Body of pancreas (tissue), 4 donors: ENCODE measurements at regions not wholly inside any gene's neighbourhood (a gene's known extent, or its start where the extent isn't known, plus 50 kb on each side); places are given as distances from the start of the nearest gene placed in this dataset.

Experiments
- ATAC-seq: fragments of 150-250 bp; one replicate; pipeline ENCODE4 v1.9.1; 2016
- DNase-seq, 4 donors: peaks; one replicate each; pipeline ENCODE4 v3.0.0-alpha.2; 2019
- H3K27ac ChIP-seq, 4 donors: fragments of 200-600 bp; sonication (generic); 1 replicate in 3 of 4; 2 replicates in 1 of 4; pipeline versions ENCODE4 v1.5.1 to v1.6.1; 2016 to 2019; ENCODE audit warnings: mild to moderate bottlenecking in 1 of 4, mixed read lengths in 1 of 4, moderate library complexity in 1 of 4
- H3K27me3 ChIP-seq, 2 donors: fragments of 200-600 bp; sonication (generic); one replicate each; pipeline ENCODE4 v1.6.0; 2016; ENCODE audit warnings: mild to moderate bottlenecking in 1 of 2
- H3K36me3 ChIP-seq, 2 donors: fragments of 200-600 bp; sonication (generic); replicated peaks in 1 of 2; 2 replicates each; pipeline ENCODE4 v1.5.1; 2016; ENCODE audit warnings: low read depth in 2 of 2; ENCODE audit not compliant: insufficient read depth in 1 of 2
- H3K4me1 ChIP-seq: fragments of 200-600 bp; sonication (generic); one replicate; pipeline ENCODE4 v1.6.0; 2016
- H3K4me3 ChIP-seq, 2 donors: fragments of 200-600 bp; sonication (generic); 1 replicate in 1 of 2; 2 replicates in 1 of 2; pipeline ENCODE4 v1.5.1; 2016 to 2019
- H3K9me3 ChIP-seq, 3 donors: fragments of 200-600 bp; sonication (generic); 1 replicate in 2 of 3; 2 replicates in 1 of 3; pipeline ENCODE4 v1.5.1; 2016
- CTCF ChIP-seq, 7 experiments: fragments of 450-650 bp in 4 of 7; fragments of 200-600 bp in 3 of 7; sonication (generic) in 3 of 7; IDR thresholded peaks; one replicate each; pipeline ENCODE4 v1.5.1; 2016 to 2019; ENCODE audit warnings: antibody characterized with exemption in 7 of 7
- POLR2A ChIP-seq, 3 donors: fragments of 450-650 bp; IDR thresholded peaks; one replicate each; pipeline ENCODE4 v1.6.1; 2016; ENCODE audit warnings: antibody characterized with exemption in 3 of 3, mild to moderate bottlenecking in 2 of 3
- WGBS, 2 donors: methylation state at CpG; one replicate each; pipeline ENCODE4 v1.1.5; 2017; 5-methylcytosine and 5-hydroxymethylcytosine counted together
- intact Hi-C: fragments of 100-400 bp; cut with DNase I; formaldehyde crosslinking; loops from one replicate; pipeline ENCODE4 v1.15.1; 2023

DNA sequence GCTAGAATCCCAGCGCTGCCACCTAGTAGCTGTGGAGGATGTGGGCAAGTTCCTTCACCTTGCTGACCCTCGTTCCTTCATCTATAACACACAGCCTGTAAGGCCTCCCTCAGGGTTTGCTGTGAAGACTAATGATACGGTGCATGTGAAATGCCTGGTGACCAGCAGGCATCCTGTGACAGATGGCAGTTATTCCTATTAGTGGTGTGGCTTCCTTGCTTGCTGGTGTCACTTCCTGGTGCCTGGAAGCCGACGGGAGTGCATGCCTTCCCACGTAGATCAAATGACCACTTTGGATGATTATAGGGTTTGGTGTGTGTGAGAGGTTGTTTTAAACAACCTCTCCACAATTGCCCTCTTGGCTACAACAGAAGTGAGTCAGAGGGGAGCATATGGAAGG, 894.9 kb downstream of the VRK1 start:
- intact Hi-C loops = no loop called here
- H3K4me3 ChIP-seq = no peak overlapping the region
- no peak for ATAC-seq
- TF ChIP-seq CTCF (IDR thresholded peaks at IDR 0.05) = no peak
- no peak for TF ChIP-seq POLR2A (IDR thresholded peaks at IDR 0.05)
- H3K36me3 ChIP-seq = no peaks in the 10 kb centered on the region
- no peaks in the 10 kb centered on the region for H3K9me3 ChIP-seq
- no peaks in the 10 kb centered on the region for H3K4me1 ChIP-seq
- H3K27me3 ChIP-seq = no peaks in the 10 kb centered on the region
- DNase-seq = no peak
- WGBS, 2 donors = 47 to 56% methylated on average over 6 of the region's 6 CpGs
- H3K27ac ChIP-seq = no peak overlapping the region

DNA sequence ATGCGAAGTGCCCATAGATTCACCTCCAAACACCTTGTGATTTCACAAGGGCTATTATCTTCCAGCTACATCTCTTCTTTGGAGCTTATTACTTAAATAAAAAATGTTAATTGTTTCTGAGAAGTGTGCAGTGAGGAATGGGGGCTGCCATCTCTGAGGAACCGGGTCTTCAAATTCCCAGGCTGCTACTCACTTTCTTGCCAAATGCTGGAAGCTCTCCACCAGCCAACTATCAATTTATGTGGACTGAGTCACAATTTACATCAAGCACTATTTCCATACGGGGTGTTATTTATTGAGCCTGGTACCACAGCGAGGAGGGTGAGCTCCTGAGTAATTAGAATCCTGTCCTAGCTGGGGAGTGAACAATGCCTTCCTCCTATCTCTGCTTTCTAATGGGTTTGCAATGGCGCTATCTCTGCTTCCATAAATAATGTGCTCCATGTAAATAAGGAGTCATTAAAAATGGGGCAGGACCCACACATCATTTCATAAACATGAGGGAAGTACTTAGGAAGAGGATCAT, 898.3 kb downstream of the VRK1 start:
- intact Hi-C loops = no loop called here
- ATAC-seq (no peak), DNase-seq (no peak)
- no peak overlapping the region for H3K4me3 ChIP-seq
- no peak overlapping the region for H3K27ac ChIP-seq
- no peaks in the 10 kb centered on the region for H3K27me3 ChIP-seq
- H3K4me1 ChIP-seq = no peaks in the 10 kb centered on the region
- no peak for TF ChIP-seq POLR2A (IDR thresholded peaks at IDR 0.05)
- WGBS, 2 donors = 44 to 59% methylated on average over 5 of the region's 5 CpGs
- no peaks in the 10 kb centered on the region for H3K9me3 ChIP-seq
- no peaks in the 10 kb centered on the region for H3K36me3 ChIP-seq

DNA sequence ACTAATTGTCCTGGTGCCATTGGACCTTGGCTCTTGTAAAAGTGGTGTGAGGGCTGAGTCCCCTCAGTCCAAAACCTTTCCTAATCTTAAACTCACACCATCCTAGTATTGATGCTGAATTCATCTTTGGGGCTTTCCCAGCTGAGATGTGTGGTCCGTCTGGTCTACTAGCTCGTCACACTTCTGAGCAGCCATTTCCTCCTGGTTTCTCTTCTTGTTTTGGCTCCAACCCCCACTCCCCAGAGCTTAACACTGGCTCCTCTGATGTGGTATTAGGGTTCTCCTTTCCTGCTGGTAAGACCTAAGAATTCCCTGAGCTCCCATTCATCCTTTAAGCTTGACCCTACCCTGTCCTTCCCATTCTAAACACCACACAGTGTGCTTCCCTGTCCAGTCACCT, 900.6 kb downstream of the VRK1 start:
- no peaks in the 10 kb centered on the region for H3K36me3 ChIP-seq
- no peak for DNase-seq
- no peaks in the 10 kb centered on the region for H3K4me1 ChIP-seq
- ATAC-seq = no peak
- no peak overlapping the region for H3K4me3 ChIP-seq
- H3K27me3 ChIP-seq = no peaks in the 10 kb centered on the region
- H3K27ac ChIP-seq = no peak overlapping the region
- 41 to 56% methylated on average over 2 of the region's 2 CpGs for WGBS, 2 donors
- no peaks in the 10 kb centered on the region for H3K9me3 ChIP-seq
- intact Hi-C loops = no loop called here
- TF ChIP-seq CTCF (IDR thresholded peaks at IDR 0.05) = no peak
- no peak for TF ChIP-seq POLR2A (IDR thresholded peaks at IDR 0.05)

DNA sequence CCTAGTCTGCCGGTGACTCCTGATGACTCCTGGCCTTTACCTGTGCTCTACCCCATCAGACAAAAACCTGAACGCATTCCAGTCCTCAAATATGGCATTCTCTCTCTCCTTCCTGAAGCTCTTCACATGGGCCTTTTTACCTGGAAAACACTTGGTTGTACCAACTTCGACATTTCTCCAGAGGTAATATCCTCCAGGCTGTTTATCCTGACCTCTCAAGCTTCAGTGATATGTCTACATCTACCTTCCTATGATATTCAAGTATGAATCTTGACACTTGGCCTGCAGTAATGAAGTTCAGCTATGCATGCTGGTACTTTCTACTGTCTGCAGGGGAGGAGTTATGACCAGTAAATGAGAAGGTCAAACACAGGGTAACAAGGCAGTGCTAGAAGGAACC, 901.8 kb downstream of the VRK1 start:
- Histone ChIP-seq H3K9me3 (no peaks in the 10 kb centered on the region), H3K27ac (no peak overlapping the region), H3K36me3 (no peaks in the 10 kb centered on the region), H3K4me1 (no peaks in the 10 kb centered on the region), H3K4me3 (no peak overlapping the region), H3K27me3 (no peaks in the 10 kb centered on the region)
- ATAC-seq = no peak
- no peak for TF ChIP-seq POLR2A (IDR thresholded peaks at IDR 0.05)
- TF ChIP-seq CTCF (IDR thresholded peaks at IDR 0.05) = no peak
- intact Hi-C loops = no loop called here
- DNase-seq = no peak
- 41 to 64% methylated on average over 3 of the region's 3 CpGs for WGBS, 2 donors

- intact Hi-C loops = no loop called here
- no peak for TF ChIP-seq POLR2A (IDR thresholded peaks at IDR 0.05)
- no peak for TF ChIP-seq CTCF (IDR thresholded peaks at IDR 0.05)
- WGBS, 2 donors = 39 to 46% methylated on average over 12 of the region's 12 CpGs
- Histone ChIP-seq H3K27me3 (no peaks in the 10 kb centered on the region), H3K9me3 (no peaks in the 10 kb centered on the region), H3K4me1 (no peaks in the 10 kb centered on the region), H3K27ac (no peak overlapping the region), H3K4me3 (no peak overlapping the region), H3K36me3 (no peaks in the 10 kb centered on the region)
- ATAC-seq (no peak), DNase-seq (no peak)
Observed at GRCh38 chr14:97703006-97703760, 906.0 kb downstream of the VRK1 start.
